H1 (cell line): ENCODE measurements at regions not wholly inside any gene's neighbourhood (a gene's known extent, or its start where the extent isn't known, plus 50 kb on each side); places are given as distances from the start of the nearest gene placed in this dataset.

Source experiments
- CTCF ChIA-PET: fragments of 300-600 bp; sonication (Branson Sonifier 250); formaldehyde crosslinking; loops from one replicate; lab custom pipeline; 2021; ENCODE audit not compliant: partially characterized antibody; lab: Charles Lee
- POLR2A ChIA-PET: fragments of 300-600 bp; sonication (Branson Sonifier 250); formaldehyde crosslinking; loops from one replicate; lab custom pipeline; 2021; ENCODE audit warnings: inconsistent platforms; ENCODE audit not compliant: partially characterized antibody; lab: Charles Lee
- DNase-seq, 2 experiments: peaks; one replicate each; pipeline versions ENCODE4 v3.0.0 to v3.0.0-alpha.2; 2010 to 2022; ENCODE audit warnings: low spot score in 2 of 2, low read depth in 1 of 2, mixed read lengths in 1 of 2
- FAIRE-seq: peaks from 2 replicates; lab custom pipeline; 2011; peaks lifted over from hg19 to GRCh38; lab: Jason Lieb, UNC
- H2AFZ ChIP-seq: 2 replicates; pipeline ENCODE4 v1.8.1; 2012; ENCODE audit warnings: low read length, inconsistent platforms
- H2AK5ac ChIP-seq: 2 replicates; pipeline ENCODE4 v1.6.1; 2013; ENCODE audit warnings: low read depth, low read length
- H2BK120ac ChIP-seq: replicated peaks from 2 replicates; pipeline ENCODE3; 2013; ENCODE audit warnings: low read depth, low read length, inconsistent platforms
- H2BK12ac ChIP-seq: 2 replicates; pipeline ENCODE4 v1.6.1; 2013; ENCODE audit warnings: low read depth, low read length
- H2BK15ac ChIP-seq: 2 replicates; pipeline ENCODE4 v1.6.1; 2013; ENCODE audit warnings: low read length
- H2BK20ac ChIP-seq: 2 replicates; pipeline ENCODE4 v1.6.1; 2013; ENCODE audit warnings: low read length
- H2BK5ac ChIP-seq: 2 replicates; pipeline ENCODE4 v1.6.1; 2013; ENCODE audit warnings: low read depth, low read length
- H3K14ac ChIP-seq: 2 replicates; pipeline ENCODE4 v1.6.1; 2013; ENCODE audit warnings: inconsistent platforms; ENCODE audit not compliant: insufficient read length
- H3K18ac ChIP-seq: 2 replicates; pipeline ENCODE4 v1.6.1; 2013; ENCODE audit warnings: low read length; ENCODE audit errors: extremely low read depth
- H3K23ac ChIP-seq: 2 replicates; pipeline ENCODE4 v1.6.1; 2013; ENCODE audit warnings: inconsistent platforms; ENCODE audit not compliant: insufficient read length
- H3K23me2 ChIP-seq: 2 replicates; pipeline ENCODE4 v1.6.1; 2013; ENCODE audit warnings: low read depth, low read length
- H3K27ac ChIP-seq: 2 replicates; pipeline ENCODE4 v1.6.1; 2011; ENCODE audit warnings: low read depth, low read length, inconsistent platforms
- H3K27me3 ChIP-seq, 4 experiments: replicated peaks in 1 of 4; 1 replicate in 1 of 4; 2 replicates in 3 of 4; pipeline versions ENCODE4 v1.6.1 to v1.8.1; 2011 to 2013; ENCODE audit warnings: low read length in 3 of 4, mild to moderate bottlenecking in 3 of 4, inconsistent platforms in 2 of 4, mixed read lengths in 2 of 4, moderate library complexity in 1 of 4; ENCODE audit not compliant: control insufficient read depth in 3 of 4, insufficient read depth in 3 of 4; ENCODE audit errors: extremely low read depth in 1 of 4
- H3K36me3 ChIP-seq, 4 experiments: 2 replicates each; pipeline versions ENCODE4 v1.6.1 to v1.8.1; 2011 to 2013; ENCODE audit warnings: mild to moderate bottlenecking in 4 of 4, low read length in 3 of 4, moderate library complexity in 2 of 4, control low read depth in 1 of 4, inconsistent platforms in 1 of 4; ENCODE audit not compliant: insufficient read depth in 4 of 4, control insufficient read depth in 2 of 4
- H3K4ac ChIP-seq: replicated peaks from 2 replicates; pipeline ENCODE3; 2013; ENCODE audit warnings: low read length, low read depth, mixed read lengths, inconsistent platforms; ENCODE audit not compliant: insufficient read length
- H3K4me1 ChIP-seq, 4 experiments: replicated peaks in 1 of 4; 1 replicate in 1 of 4; 2 replicates in 3 of 4; pipeline versions ENCODE4 v1.6.1 to v1.8.1; 2011 to 2013; ENCODE audit warnings: low read length in 3 of 4, inconsistent platforms in 2 of 4, mixed read lengths in 1 of 4; ENCODE audit not compliant: insufficient read depth in 4 of 4, control insufficient read depth in 3 of 4
- H3K4me2 ChIP-seq, 2 experiments: 2 replicates each; pipeline versions ENCODE4 v1.6.1 to v1.8.1; 2011 to 2013; ENCODE audit warnings: low read depth in 2 of 2, low read length in 2 of 2, control low read depth in 1 of 2, inconsistent platforms in 1 of 2, mild to moderate bottlenecking in 1 of 2; ENCODE audit not compliant: insufficient read depth in 1 of 2
- H3K4me3 ChIP-seq, 4 experiments: fragments of 200-600, 300-600 bp in 1 of 4; sonication (generic), shearing (Covaris generic), sonication (Bioruptor Twin) in 1 of 4; 2 replicates each; pipeline versions ENCODE4 v1.5.1 to v1.8.1; 2011 to 2016; ENCODE audit warnings: low read length in 4 of 4, low read depth in 3 of 4, control low read depth in 2 of 4, inconsistent platforms in 2 of 4, mild to moderate bottlenecking in 2 of 4, mixed read lengths in 1 of 4, moderate library complexity in 1 of 4; ENCODE audit not compliant: insufficient read depth in 2 of 4; ENCODE audit errors: extremely low read depth in 1 of 4
- H3K56ac ChIP-seq: replicated peaks from 2 replicates; pipeline ENCODE3; 2013; ENCODE audit warnings: low read depth, mild to moderate bottlenecking, mixed read lengths, low read length, inconsistent platforms; ENCODE audit not compliant: insufficient read length
- H3K79me1 ChIP-seq: 2 replicates; pipeline ENCODE4 v1.6.1; 2013; ENCODE audit warnings: low read depth, low read length, control low read depth
- H3K79me2 ChIP-seq, 2 experiments: 2 replicates each; pipeline versions ENCODE4 v1.6.1 to v1.8.1; 2012 to 2013; ENCODE audit warnings: low read length in 2 of 2, mild to moderate bottlenecking in 2 of 2, inconsistent platforms in 1 of 2; ENCODE audit not compliant: insufficient read depth in 2 of 2, control insufficient read depth in 1 of 2
- H3K9ac ChIP-seq, 4 experiments: replicated peaks in 1 of 4; 1 replicate in 1 of 4; 2 replicates in 3 of 4; pipeline versions ENCODE4 v1.6.1 to v1.8.1; 2011 to 2013; ENCODE audit warnings: low read depth in 3 of 4, low read length in 3 of 4, control low read depth in 2 of 4, mild to moderate bottlenecking in 2 of 4, moderate library complexity in 2 of 4, inconsistent platforms in 1 of 4; ENCODE audit errors: extremely low read depth in 1 of 4
- H3K9me3 ChIP-seq, 2 experiments: 2 replicates each; pipeline versions ENCODE4 v1.6.1 to v1.8.1; 2012 to 2013; ENCODE audit warnings: mild to moderate bottlenecking in 2 of 2, moderate library complexity in 2 of 2, control low read depth in 1 of 2, inconsistent platforms in 1 of 2, low read depth in 1 of 2, low read length in 1 of 2, mixed read lengths in 1 of 2; ENCODE audit not compliant: insufficient read depth in 2 of 2
- H4K20me1 ChIP-seq, 2 experiments: replicated peaks in 1 of 2; 2 replicates each; pipeline versions ENCODE3 to v1.8.1; 2011 to 2013; ENCODE audit warnings: inconsistent platforms in 2 of 2, low read length in 2 of 2, mild to moderate bottlenecking in 1 of 2; ENCODE audit not compliant: insufficient read depth in 2 of 2, control insufficient read depth in 1 of 2
- H4K5ac ChIP-seq: 2 replicates; pipeline ENCODE4 v1.6.1; 2013; ENCODE audit warnings: low read length, low read depth, mixed read lengths, inconsistent platforms; ENCODE audit not compliant: insufficient read length
- H4K8ac ChIP-seq: 2 replicates; pipeline ENCODE4 v1.8.0; 2013; ENCODE audit warnings: mild to moderate bottlenecking, moderate library complexity, low read length, inconsistent platforms; ENCODE audit not compliant: insufficient read depth; ENCODE audit errors: extremely low read depth
- H4K91ac ChIP-seq: replicated peaks from 2 replicates; pipeline ENCODE3; 2013; ENCODE audit warnings: low read length, mixed read lengths, inconsistent platforms; ENCODE audit not compliant: insufficient read length
- HDAC6 ChIP-seq: IDR thresholded peaks from one replicate; pipeline ENCODE4 v1.7.1; 2012; ENCODE audit warnings: low read depth, mild to moderate bottlenecking, inconsistent platforms, low read length, moderate library complexity
- SRF ChIP-seq: IDR thresholded peaks from 2 replicates; pipeline ENCODE4 v1.6.1; 2011; ENCODE audit warnings: mild to moderate bottlenecking, low read depth, low read length, moderate library complexity
- WGBS, 2 experiments: shearing (Covaris generic) in 1 of 2; methylation state at CpG; one replicate each; pipeline versions ENCODE4 v1.1.6 to v1.1.7; 2013 to 2015; ENCODE audit warnings: low lambda C conversion rate in 2 of 2, mixed read lengths in 2 of 2, inconsistent platforms in 1 of 2, low coverage in 1 of 2, missing lambda C conversion rate in 1 of 2; ENCODE audit not compliant: insufficient replicate concordance in 2 of 2, insufficient coverage in 1 of 2, insufficient read length in 1 of 2; ENCODE audit errors: extremely low coverage in 1 of 2, missing lambda C conversion rate in 1 of 2; 5-methylcytosine and 5-hydroxymethylcytosine counted together

GRCh38 chr3:139762302-139762701, 84.5 kb upstream of the NMNAT3 start:
- no peak for TF ChIP-seq SRF
- TF ChIP-seq HDAC6, result no peak
- TF ChIP-seq, all 59 proteins: peak for 0
- Histone ChIP-seq H3K56ac (no peak overlapping the region), H3K9me3 (no peaks in the 10 kb centered on the region), H2BK120ac (no peak overlapping the region), H3K23me2 (no peaks in the 10 kb centered on the region), H3K9ac (no peak overlapping the region), H3K27me3 (no peaks in the 10 kb centered on the region), H3K4me2 (no peak overlapping the region), H4K8ac (no peak overlapping the region), H4K5ac (no peak overlapping the region), H3K36me3 (no peaks in the 10 kb centered on the region), H3K23ac (no peak overlapping the region), H2AK5ac (no peak overlapping the region), H2BK20ac (no peak overlapping the region), H3K4ac (no peak overlapping the region), H2AFZ (no peak overlapping the region), H4K91ac (no peak overlapping the region), H3K14ac (no peak overlapping the region), H2BK5ac (no peak overlapping the region), H2BK12ac (no peak overlapping the region), H2BK15ac (no peak overlapping the region), H3K79me2 (no peaks in the 10 kb centered on the region), H3K27ac (no peak overlapping the region), H4K20me1 (no peaks in the 10 kb centered on the region), H3K4me3 (no peak overlapping the region), H3K79me1 (no peaks in the 10 kb centered on the region), H3K4me1 (no peaks in the 10 kb centered on the region), H3K18ac (no peak overlapping the region)
- ChIA-PET CTCF (interaction anchor here (0.6 to 3.1 kb wide), 3 partner anchors 11 to 80 kb away, joined by 3 to 11 read pairs (median 4); no protein-coding TSS in a partner anchor), POLR2A (interaction anchor here (0.9 kb wide), 1 partner anchor 9 kb away, joined by 3 read pairs; no protein-coding TSS in a partner anchor)
- WGBS, 2 experiments, result 89% methylated on average over 9 of the region's 9 CpGs; no CpG with 5 or more reads in 1 of the 2 experiments
- DNase-seq (no peak), FAIRE-seq (no peak)
